HFFc6 (cell line): ENCODE measurements at regions not wholly inside any gene's neighbourhood (a gene's known extent, or its start where the extent isn't known, plus 50 kb on each side); places are given as distances from the start of the nearest gene placed in this dataset.

ENCODE experiments used
- DNase-seq: peaks from one replicate; pipeline ENCODE4 v3.0.0-alpha.2; 2018
- H3K27ac Mint-ChIP-seq: 2 replicates; pipeline ENCODE4 v1.8.0; 2020; ENCODE audit warnings: mild to moderate bottlenecking, mixed read lengths
- H3K27me3 Mint-ChIP-seq: 2 replicates; pipeline ENCODE4 v1.8.0; 2021; ENCODE audit warnings: mild to moderate bottlenecking, moderate library complexity, mixed read lengths; ENCODE audit not compliant: insufficient read depth
- H3K36me3 Mint-ChIP-seq: 2 replicates; pipeline ENCODE4 v1.8.0; 2021; ENCODE audit warnings: low read depth, mixed read lengths
- H3K4me1 Mint-ChIP-seq: 2 replicates; pipeline ENCODE4 v1.8.0; 2020; ENCODE audit warnings: low read depth, mixed read lengths
- H3K4me3 Mint-ChIP-seq: 2 replicates; pipeline ENCODE4 v1.8.0; 2020; ENCODE audit warnings: mild to moderate bottlenecking, moderate library complexity, mixed read lengths
- H3K9me3 Mint-ChIP-seq: 2 replicates; pipeline ENCODE4 v1.8.0; 2020; ENCODE audit warnings: mild to moderate bottlenecking, mixed read lengths
- TF ChIP-seq, protein P1 (sequence below): fragments of 200-600 bp; sonication (generic); IDR thresholded peaks from 2 replicates; pipeline ENCODE4 v1.5.0; 2021; ENCODE audit warnings: antibody characterized with exemption, mild to moderate bottlenecking

DNA sequence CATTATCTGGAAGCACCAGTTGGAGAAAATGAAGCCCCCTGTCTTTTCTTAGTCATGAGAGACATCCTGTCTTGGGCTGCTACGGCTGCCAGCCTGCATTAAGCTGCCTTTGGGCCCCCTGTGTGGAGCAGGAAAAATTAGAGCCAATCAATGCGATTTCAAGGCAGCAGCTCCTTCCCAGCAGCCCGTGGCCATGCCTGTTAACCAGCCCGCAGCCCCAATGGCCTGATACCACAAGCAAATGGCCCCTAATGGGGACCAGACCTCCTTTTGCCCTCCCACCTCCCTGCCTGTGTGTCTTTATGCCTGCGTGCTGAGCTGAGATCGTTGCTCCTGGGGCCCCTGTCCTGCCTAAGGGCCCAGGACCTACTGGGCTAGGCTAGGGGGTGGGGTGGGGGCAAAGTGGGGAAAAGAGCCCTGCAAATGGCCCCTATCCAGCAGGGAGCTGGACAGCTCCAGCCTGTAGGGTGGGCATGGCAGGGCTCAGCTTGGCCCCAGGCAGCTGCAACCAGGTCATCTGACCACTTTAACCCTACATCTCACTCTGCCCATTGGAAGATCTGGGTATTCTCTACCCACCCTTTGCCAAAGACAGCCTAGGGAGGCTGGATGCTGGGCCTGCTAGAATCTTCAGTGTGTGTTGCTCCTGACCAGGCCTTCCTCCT is 53.8 kb upstream of the MRPS22 start:
- Mint-ChIP-seq H3K36me3 (peaks cover 41% of the 10 kb centered on the region), H3K27me3 (peaks cover 2% of the 10 kb centered on the region; the same call in 1 of the 2 replicates), H3K9me3 (no peaks in the 10 kb centered on the region), H3K27ac (no peak overlapping the region), H3K4me3 (no peak overlapping the region), H3K4me1 (peaks cover 77% of the 10 kb centered on the region)
- TF ChIP-seq, protein P1, sequence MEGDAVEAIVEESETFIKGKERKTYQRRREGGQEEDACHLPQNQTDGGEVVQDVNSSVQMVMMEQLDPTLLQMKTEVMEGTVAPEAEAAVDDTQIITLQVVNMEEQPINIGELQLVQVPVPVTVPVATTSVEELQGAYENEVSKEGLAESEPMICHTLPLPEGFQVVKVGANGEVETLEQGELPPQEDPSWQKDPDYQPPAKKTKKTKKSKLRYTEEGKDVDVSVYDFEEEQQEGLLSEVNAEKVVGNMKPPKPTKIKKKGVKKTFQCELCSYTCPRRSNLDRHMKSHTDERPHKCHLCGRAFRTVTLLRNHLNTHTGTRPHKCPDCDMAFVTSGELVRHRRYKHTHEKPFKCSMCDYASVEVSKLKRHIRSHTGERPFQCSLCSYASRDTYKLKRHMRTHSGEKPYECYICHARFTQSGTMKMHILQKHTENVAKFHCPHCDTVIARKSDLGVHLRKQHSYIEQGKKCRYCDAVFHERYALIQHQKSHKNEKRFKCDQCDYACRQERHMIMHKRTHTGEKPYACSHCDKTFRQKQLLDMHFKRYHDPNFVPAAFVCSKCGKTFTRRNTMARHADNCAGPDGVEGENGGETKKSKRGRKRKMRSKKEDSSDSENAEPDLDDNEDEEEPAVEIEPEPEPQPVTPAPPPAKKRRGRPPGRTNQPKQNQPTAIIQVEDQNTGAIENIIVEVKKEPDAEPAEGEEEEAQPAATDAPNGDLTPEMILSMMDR = no peak
- no peak for DNase-seq

DNA sequence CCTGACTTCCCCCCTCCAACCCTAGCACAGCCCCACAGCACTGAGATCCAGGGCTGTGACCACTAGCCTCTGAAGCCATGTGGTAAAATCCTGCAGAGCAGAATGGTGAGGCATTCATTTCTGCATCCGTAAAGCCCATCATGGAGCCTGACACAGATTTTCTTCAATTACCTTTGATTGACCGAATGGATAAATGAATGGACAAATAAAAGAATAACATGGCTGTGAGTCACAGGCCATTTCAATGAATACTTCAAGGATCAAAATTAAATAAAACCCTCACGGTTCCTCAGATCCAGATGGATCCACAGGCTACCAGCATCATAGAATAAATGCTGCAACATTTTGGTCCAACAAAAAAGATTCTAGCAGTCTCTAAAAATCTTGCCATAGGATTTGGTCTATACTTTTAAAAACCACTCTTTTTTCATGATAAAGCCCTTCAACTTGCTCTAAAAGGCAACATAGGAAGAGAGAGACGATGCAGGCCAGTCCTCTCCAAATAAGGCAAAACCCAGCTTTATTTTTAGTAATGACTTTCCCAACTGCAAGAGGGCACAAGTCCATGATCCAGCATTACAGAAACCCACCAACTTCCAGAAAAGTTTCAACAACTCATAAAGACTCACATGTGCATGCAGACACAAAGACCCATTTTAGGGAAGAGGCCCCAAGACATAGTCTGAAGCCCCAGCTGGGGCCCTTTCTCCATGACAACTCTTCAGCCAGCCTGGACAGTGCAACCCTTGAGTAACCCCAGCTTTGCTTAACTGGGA is 52.4 kb upstream of the MRPS22 start:
- peaks cover 81% of the 10 kb centered on the region for H3K4me1 Mint-ChIP-seq
- DNase-seq = no peak
- H3K27me3 Mint-ChIP-seq = peaks cover 7% of the 10 kb centered on the region
- peaks cover 51% of the 10 kb centered on the region for H3K36me3 Mint-ChIP-seq
- no peaks in the 10 kb centered on the region for H3K9me3 Mint-ChIP-seq
- peak overlapping the region; percentile 87 for H3K27ac Mint-ChIP-seq
- TF ChIP-seq, protein P1 = no peak
- H3K4me3 Mint-ChIP-seq = peak overlapping the region; percentile 59

DNA sequence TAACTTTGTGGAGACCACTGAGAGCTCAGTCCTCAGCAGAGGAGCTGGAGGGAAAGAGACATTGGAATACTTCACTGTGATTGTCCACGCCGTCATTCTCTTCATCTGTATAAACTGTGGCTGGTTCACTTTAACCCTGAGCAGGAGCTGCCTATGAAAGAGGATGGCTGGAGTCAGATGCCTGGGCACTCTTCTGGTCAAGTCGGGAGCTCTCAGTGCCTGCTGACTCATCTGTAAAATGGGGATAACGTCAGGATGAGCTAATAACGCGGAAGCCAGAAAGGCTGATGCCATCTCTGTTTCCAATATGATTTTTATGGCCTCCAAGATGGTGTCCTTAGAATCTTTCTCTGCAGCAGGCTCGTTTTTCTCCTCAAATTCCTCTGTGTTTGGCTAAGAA is 51.6 kb upstream of the MRPS22 start:
- Mint-ChIP-seq H3K4me1 (peaks cover 85% of the 10 kb centered on the region), H3K27ac (peak overlapping the region; percentile 87), H3K4me3 (peak overlapping the region; percentile 59; the same call in 1 of the 2 replicates), H3K9me3 (no peaks in the 10 kb centered on the region), H3K27me3 (peaks cover 7% of the 10 kb centered on the region), H3K36me3 (peaks cover 57% of the 10 kb centered on the region)
- peak; percentile 42 for DNase-seq
- TF ChIP-seq, protein P1 = no peak

DNA sequence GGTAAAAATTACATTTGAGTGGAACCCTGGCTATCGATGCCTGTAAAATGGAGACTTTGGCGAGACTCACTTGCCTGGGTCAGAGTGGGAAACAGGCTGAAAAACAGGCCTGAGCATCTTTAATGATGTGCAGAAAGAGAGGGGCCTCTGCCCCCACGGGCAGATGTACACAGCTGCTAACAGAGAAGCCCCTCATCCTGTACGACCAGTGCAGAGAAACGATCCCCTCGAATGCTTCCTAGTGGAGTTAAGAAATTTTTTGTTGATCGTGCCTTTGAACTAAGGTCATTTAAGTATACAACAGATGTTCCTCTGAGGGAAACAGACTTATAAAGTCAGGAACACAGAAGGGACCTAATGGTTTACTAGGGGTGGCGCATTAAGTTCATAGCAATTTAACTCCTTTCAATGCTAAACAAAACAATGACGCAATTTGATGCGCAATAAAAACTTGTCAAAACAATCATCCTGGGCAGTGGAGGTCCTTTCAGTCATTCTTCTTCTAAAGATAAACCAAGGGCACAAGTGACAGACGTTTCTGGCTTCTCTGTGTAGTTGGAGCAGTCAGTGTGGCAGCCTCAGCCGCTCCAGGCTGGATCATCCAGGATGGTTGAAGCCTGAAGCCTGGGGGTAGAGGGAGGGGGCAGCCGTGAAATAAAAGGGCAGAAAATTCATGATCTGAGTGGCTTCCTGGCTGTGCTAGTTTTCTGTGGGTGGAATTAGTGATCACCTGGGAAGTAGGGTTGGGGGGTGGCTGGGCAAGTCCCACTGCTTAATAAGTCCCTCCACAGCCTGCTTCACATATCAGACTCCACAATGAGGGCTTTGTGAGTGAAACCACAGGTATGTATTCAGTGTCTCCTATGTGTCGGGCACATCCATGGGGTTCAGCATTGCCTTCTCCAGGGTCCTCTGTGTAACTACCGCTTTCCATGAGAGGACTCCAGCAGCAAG is 50.8 kb upstream of the MRPS22 start:
- Mint-ChIP-seq H3K27ac (peak overlapping the region; percentile 87), H3K4me3 (peak overlapping the region; percentile 12; the same call in 1 of the 2 replicates), H3K4me1 (peaks cover 87% of the 10 kb centered on the region), H3K27me3 (peaks cover 7% of the 10 kb centered on the region), H3K9me3 (no peaks in the 10 kb centered on the region), H3K36me3 (peaks cover 65% of the 10 kb centered on the region)
- DNase-seq = no peak
- TF ChIP-seq, protein P1 = no peak

DNA sequence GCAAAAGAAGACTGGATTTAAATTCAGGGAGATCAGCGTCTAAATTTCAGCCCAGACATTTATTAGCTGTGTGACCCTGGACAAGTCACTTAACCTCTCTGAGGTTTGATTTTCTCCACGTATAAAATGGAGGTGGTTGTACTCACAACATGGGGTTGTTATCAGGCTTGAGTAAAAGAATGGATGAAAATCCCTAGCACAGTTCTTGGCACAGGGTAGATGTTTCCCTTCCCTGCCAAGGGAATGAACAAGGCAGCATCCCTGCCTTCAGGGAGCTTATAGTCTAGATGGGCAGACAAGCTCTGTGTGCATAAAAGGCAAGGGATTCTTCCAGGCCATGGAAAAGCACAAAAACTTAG is 50.2 kb upstream of the MRPS22 start:
- 0 out of 2 replicates have a peak overlapping the region, but pooled peaks have one; percentile 2 for H3K4me3 Mint-ChIP-seq
- H3K9me3 Mint-ChIP-seq = no peaks in the 10 kb centered on the region
- H3K36me3 Mint-ChIP-seq = peaks cover 66% of the 10 kb centered on the region
- DNase-seq = no peak
- TF ChIP-seq, protein P1 = no peak
- peaks cover 5% of the 10 kb centered on the region for H3K27me3 Mint-ChIP-seq
- H3K4me1 Mint-ChIP-seq = peaks cover 87% of the 10 kb centered on the region
- H3K27ac Mint-ChIP-seq = peak overlapping the region; percentile 87
